ENCODE measurements at regions not wholly inside any gene's neighbourhood (a gene's known extent, or its start where the extent isn't known, plus 50 kb on each side); places are given as distances from the start of the nearest gene placed in this dataset.

DNA sequence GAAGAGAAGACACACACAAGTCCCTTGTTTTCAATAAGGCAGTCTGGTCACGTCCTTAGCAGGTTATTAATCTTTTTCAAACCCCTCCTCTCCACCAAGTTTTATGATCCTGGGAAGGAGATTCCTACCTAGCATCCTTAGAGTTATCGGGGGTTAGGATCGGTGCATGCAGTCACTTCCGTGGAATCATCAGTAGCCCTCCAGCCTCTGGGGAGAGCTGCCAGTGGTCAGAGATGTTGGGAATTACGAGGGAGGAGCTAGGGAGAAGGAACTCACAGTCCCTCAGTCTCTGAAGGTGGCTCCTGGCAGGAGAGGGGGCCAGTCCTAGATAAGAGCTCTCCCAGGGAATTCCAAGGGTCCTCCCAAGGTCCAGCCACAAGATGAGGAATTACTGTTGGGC is 57.7 kb upstream of the ATP5PO start:
- no peak for TF ChIP-seq EP300 (IDR thresholded peaks at IDR 0.05; ENCODE audit: borderline replicate concordance)
- no peak for TF ChIP-seq CREB1 (IDR thresholded peaks at IDR 0.05; ENCODE audit: low read depth)
- TF ChIP-seq, protein P1, sequence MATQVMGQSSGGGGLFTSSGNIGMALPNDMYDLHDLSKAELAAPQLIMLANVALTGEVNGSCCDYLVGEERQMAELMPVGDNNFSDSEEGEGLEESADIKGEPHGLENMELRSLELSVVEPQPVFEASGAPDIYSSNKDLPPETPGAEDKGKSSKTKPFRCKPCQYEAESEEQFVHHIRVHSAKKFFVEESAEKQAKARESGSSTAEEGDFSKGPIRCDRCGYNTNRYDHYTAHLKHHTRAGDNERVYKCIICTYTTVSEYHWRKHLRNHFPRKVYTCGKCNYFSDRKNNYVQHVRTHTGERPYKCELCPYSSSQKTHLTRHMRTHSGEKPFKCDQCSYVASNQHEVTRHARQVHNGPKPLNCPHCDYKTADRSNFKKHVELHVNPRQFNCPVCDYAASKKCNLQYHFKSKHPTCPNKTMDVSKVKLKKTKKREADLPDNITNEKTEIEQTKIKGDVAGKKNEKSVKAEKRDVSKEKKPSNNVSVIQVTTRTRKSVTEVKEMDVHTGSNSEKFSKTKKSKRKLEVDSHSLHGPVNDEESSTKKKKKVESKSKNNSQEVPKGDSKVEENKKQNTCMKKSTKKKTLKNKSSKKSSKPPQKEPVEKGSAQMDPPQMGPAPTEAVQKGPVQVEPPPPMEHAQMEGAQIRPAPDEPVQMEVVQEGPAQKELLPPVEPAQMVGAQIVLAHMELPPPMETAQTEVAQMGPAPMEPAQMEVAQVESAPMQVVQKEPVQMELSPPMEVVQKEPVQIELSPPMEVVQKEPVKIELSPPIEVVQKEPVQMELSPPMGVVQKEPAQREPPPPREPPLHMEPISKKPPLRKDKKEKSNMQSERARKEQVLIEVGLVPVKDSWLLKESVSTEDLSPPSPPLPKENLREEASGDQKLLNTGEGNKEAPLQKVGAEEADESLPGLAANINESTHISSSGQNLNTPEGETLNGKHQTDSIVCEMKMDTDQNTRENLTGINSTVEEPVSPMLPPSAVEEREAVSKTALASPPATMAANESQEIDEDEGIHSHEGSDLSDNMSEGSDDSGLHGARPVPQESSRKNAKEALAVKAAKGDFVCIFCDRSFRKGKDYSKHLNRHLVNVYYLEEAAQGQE (IDR thresholded peaks at IDR 0.05; ENCODE audit: low read depth) = no peak
- no peak for TF ChIP-seq YY1 (IDR thresholded peaks at IDR 0.05; ENCODE audit: low read depth)
- TF ChIP-seq, protein P2, sequence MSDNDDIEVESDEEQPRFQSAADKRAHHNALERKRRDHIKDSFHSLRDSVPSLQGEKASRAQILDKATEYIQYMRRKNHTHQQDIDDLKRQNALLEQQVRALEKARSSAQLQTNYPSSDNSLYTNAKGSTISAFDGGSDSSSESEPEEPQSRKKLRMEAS (IDR thresholded peaks at IDR 0.05) = no peak
- no peak for TF ChIP-seq FOXM1 (IDR thresholded peaks at IDR 0.05; ENCODE audit: borderline replicate concordance, low read depth)
- TF ChIP-seq TAF1 (IDR thresholded peaks at IDR 0.05; ENCODE audit: low read depth) = no peak
- TF ChIP-seq NFIC (IDR thresholded peaks at IDR 0.05) = no peak
- TF ChIP-seq RAD21 (IDR thresholded peaks at IDR 0.05; ENCODE audit: low read depth) = no peak
- TF ChIP-seq, protein P3, sequence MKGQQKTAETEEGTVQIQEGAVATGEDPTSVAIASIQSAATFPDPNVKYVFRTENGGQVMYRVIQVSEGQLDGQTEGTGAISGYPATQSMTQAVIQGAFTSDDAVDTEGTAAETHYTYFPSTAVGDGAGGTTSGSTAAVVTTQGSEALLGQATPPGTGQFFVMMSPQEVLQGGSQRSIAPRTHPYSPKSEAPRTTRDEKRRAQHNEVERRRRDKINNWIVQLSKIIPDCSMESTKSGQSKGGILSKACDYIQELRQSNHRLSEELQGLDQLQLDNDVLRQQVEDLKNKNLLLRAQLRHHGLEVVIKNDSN (IDR thresholded peaks at IDR 0.05) = no peak
- no peak for TF ChIP-seq ZBTB7A (IDR thresholded peaks at IDR 0.05; ENCODE audit: low read depth)
- TF ChIP-seq CEBPB (IDR thresholded peaks at IDR 0.05) = no peak
- no peak for TF ChIP-seq TCF12 (IDR thresholded peaks at IDR 0.05; ENCODE audit: low read depth)
